C4-2B (cell line): ENCODE measurements at regions not wholly inside any gene's neighbourhood (a gene's known extent, or its start where the extent isn't known, plus 50 kb on each side); places are given as distances from the start of the nearest gene placed in this dataset.

Experiments used
- CTCF ChIP-seq: fragments of 450-650 bp; conservative IDR thresholded peaks from 2 replicates; pipeline ENCODE4 v1.5.1; 2017; ENCODE audit warnings: mild to moderate bottlenecking
- ZFX ChIP-seq: fragments of 450-650 bp; IDR thresholded peaks from 2 replicates; pipeline ENCODE4 v1.6.1; 2017

- no peak for TF ChIP-seq CTCF
- TF ChIP-seq ZFX, result no peak
Measured at GRCh38 chr2:134167015-134167414, 86.9 kb upstream of the MGAT5 start.
